GM18511 (cell line): ENCODE measurements at regions not wholly inside any gene's neighbourhood (a gene's known extent, or its start where the extent isn't known, plus 50 kb on each side); places are given as distances from the start of the nearest gene placed in this dataset.

Source experiments
- ATAC-seq: cut with Tn5 transposase; IDR thresholded peaks from one replicate; pipeline ENCODE4 v1.9.1; 2021; ENCODE audit warnings: mild to moderate bottlenecking, moderate library complexity; ENCODE audit not compliant: unreplicated experiment

DNA sequence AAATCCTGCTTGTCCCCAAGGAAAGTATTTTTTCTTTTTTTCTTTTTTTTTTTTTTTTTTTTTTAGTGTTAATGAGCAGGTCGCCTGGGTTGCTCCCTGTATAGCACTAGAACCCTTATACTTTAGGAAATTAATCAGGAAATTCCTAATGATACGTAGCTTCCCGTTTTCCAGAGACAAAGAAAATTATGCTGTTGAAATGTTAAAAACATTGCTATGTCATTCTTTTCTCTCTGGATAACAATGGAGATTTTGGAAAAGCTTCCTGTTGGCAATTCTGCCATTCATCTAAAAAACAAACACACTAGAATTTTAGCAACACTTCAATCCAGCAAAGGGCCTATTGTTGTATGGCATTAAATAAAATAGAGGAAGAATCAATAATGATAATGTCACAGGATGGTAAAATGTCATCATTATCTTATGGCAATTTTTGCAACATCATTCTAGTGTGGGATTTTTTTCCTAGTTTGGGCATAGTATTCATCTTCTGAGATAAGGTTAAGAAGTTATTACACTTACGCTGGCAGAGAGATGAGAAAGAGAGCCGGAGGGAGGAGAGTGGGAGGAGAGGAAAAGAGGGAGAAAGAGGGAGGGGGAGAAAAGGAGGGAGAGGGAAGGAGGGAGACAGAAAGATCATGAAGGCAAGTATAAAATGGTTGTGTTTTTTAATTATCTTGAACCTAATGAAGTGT is 315.8 kb upstream of the PDE4D start:
- no peak for ATAC-seq

DNA sequence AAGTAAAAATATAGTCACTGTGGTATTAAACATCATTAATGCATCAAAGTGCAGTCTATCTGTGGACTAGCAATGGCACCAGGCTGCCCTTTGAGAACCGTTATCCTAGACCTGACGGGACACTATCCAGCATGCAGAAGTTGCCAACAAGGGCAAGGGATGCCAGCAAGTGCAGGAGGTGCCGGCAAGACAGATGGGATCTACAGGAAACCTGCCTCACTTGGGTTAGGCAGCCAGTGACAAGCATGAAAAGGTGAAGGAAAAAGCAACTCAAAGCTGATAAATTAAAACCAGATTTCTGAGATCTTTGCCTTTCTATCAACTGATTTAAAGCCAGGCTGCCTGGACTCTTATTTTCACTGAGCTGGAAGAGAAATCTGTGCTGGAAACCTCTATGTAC is 315.2 kb upstream of the PDE4D start:
- no peak for ATAC-seq

DNA sequence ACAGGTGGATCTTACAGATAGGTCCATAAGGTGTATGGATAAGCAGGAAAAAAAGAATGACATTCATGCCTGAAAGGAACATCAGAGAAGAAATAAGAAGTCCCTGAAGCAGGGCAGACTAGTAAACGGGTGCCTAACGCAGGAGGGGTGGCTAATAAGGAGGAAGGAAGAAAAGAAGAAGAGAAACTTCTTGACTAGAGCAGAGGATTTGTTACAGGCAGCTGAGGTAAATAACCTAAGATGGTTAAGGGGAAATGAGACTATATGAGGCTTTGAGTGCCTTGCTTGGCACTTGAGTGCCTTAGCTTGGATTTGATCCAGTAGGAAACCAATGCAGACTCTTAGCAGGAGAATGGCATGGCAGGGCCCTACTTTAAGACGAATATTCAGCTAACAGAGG is 313.5 kb upstream of the PDE4D start:
- peak; percentile 99 for ATAC-seq

DNA sequence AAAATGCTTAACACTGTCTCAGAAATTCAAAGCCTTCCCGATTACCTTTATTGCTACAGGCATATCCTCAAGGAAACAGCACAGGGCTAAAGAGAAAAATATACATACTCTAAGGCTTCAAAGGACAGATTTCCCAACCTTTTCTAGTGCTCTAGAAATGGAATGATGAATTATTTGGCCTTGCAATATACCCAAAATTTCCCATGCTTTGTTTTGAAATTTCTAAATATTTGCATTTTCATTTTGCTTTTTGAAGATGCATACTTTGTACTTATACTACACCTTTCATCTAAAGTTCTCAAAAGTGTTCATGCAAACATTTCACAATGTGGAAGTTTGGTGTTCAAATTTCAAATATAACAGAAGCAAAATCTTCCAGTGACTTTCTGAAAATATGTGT is 312.7 kb upstream of the PDE4D start:
- no peak for ATAC-seq

GRCh38 chr5:60205071-60205470 is 311.5 kb upstream of the PDE4D start:
- ATAC-seq: no peak

DNA sequence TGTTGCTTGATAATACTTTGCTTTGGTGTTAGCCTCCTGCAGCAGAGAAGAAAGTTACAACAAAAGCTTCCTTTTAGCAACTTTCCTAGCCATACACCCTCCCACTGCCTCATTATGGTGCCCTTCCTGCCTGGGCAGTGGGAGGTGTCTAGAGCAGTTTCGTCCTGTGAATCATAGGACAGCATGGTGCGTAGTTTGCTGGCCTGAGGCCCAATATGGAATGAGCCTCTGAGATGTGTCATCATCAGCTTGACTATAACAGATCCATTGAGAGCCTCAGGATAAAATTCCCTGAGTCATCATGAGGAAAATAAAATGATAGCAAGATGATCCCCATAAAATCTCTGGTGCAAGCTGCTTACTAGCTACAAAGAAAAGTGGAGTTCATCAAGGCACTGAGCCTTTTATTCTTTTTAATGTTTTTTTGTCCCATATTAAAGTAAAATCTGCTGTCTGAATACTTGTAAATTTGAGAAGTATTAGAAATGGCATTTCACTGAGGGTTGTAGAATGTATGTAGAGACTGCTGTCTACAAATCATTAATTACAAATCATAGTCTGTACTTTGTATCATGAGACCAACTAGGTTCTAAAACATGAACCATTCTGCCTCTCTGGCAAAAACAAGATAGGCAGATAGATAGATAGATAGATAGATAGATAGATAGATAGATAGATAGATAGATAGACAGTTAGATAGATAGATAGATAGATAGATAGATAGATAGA is 303.0 kb upstream of the PDE4D start:
- ATAC-seq: no peak

- ATAC-seq: no peak
Measured at GRCh38 chr5:60195551-60195950, 302.0 kb upstream of the PDE4D start.

DNA sequence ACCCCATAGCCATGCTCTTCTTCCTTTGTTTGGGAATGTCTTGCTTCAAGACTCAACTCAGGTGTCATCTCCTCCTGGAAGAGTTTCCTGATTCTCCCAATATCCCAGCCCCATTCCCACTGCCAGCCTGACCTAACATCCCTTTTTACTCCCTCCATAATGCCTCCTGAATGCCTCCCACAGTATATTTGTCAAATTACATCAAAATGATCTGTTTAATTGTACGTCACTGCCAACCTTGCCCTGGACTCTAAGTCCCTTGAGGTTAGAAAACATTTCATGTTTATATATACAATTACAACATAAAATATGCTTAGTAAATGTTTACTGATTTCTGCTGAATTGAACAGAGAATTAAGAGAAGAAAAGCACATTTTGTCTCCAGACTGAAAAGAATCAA is 301.6 kb upstream of the PDE4D start:
- no peak for ATAC-seq

GRCh38 chr5:60185231-60186099 is 291.9 kb upstream of the PDE4D start:
- ATAC-seq: peak; percentile 54

DNA sequence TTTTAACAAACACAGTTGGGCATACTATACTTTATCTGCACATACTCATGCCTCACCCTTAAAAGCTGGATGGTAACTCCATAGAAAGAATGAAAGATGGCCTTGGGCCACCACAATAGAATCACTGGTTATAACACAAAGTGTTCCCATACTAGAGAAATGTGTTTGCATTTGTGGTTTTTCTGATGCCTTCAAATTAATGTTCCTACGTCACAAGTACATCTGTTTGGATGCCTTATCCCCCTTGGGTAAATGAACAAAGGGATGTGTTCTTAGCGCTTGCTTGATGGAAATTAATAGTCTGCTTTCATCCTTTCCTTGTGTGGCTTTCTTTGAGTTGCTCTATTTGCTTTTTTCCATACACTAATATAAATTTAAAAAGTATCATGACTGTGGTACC is 291.1 kb upstream of the PDE4D start:
- no peak for ATAC-seq

DNA sequence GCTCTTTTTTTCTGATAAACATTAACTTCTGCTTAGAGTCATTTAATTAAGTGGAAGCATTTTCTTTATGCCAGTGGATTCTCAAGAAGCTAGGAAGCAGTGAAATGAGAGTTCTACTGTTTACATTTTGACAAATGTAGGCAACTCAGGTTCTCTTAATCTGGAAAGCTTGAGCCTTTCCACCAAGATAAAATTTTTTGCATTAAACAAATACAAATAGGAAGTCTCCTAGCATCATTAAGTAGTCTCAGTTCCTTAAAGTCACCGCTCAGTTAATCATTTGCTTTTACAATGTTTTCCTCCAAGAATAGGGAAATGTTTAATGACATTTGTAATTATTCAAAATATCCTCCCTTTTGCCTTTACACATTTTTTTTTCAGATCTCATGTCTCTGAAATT is 290.4 kb upstream of the PDE4D start:
- peak; percentile 68 for ATAC-seq

GRCh38 chr5:60178101-60178500 is 284.6 kb upstream of the PDE4D start:
- no peak for ATAC-seq

- no peak for ATAC-seq
Measured at GRCh38 chr5:60177596-60177995, 284.1 kb upstream of the PDE4D start.

GRCh38 chr5:60173667-60174066 is 280.1 kb upstream of the PDE4D start:
- no peak for ATAC-seq

GRCh38 chr5:60163762-60164161 is 270.2 kb upstream of the PDE4D start:
- ATAC-seq: no peak

DNA sequence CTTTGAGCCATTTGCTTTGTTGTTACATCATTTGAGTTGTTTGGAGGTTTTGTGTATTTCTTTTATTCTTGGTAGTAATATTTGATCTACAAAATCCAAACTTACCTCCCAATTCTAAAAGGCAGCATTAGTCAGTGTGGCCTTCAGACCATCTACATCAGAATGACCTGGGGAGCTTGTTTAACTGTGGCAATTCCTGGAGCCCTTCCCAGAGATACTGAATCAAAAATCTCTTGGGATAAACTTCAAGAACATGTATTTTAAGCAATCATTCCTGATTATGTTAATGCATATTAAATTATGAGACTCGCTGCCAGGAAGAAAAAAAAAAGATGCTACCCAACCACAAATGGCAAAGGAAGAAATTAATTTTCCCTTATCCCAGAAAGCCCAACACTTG is 268.9 kb upstream of the PDE4D start:
- ATAC-seq: no peak

GRCh38 chr5:60161340-60161934 is 267.9 kb upstream of the PDE4D start:
- ATAC-seq: peak; percentile 81

DNA sequence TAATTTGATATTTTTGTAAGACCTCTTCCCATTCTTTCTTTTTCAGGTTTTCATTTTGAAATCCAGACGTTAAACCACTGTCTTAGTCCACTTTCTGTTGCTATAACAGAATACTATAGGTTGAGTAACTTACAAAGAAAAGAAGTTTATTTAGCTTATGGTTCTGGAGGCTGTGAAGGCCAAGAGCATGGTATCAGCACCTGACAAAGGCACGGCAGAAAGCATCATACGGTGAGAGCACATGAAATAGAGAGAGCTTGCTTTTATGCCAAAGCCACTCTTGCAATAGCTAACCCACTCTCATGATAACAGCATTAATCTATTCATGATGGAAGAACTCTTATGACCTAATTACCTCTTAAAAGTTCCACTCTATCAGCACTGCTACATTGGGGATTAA is 255.6 kb upstream of the PDE4D start:
- ATAC-seq: no peak

GRCh38 chr5:60148366-60148765 is 254.8 kb upstream of the PDE4D start:
- no peak for ATAC-seq

GRCh38 chr5:60147791-60148190 is 254.3 kb upstream of the PDE4D start:
- no peak for ATAC-seq

DNA sequence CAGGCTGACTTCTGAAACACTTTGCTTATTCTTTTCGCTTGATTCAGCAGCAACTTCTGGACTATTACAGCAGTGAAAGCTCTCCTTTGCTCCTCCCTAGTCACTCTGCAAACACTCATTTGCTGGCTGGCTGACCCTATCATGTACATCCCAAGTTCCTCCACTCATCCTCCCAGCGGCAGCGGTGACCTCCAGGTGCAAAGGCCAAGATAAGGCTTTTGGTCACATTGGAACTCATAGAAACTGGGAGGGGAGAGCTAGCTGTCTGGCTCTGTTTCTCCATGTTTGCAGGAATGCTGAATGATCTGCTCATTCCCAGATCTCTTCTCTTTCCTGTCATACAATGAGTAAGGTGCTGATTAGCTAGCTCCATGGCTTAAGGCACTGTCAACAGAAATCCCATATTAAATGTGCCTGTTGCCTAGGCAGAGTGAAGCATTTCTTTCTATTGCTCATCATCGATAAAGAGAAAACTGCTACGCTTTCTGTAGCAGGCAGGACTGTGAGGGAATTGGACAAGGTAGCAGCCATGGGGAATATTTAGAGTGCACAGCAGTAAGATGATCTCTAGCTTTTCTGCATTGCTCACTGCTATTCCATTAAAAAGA is 250.5 kb upstream of the PDE4D start:
- ATAC-seq: no peak
